ENCODE measurements at regions not wholly inside any gene's neighbourhood (a gene's known extent, or its start where the extent isn't known, plus 50 kb on each side); places are given as distances from the start of the nearest gene placed in this dataset.

- 76 to 85% methylated on average over 5 of the region's 5 CpGs for WGBS, 2 donors
- ATAC-seq (no peak), FAIRE-seq (no peak), DNase-seq (no peak)
- TF ChIP-seq CTCF (IDR thresholded peaks at IDR 0.05): no peak
- Histone ChIP-seq H3K27ac (no peak overlapping the region), H3K36me3 (no peaks in the 10 kb centered on the region), H3K27me3 (no peaks in the 10 kb centered on the region), H3K4me1 (no peaks in the 10 kb centered on the region), H3K4me3 (no peak overlapping the region), H3K9me3 (no peaks in the 10 kb centered on the region)
- intact Hi-C loops (cut with DNase I): no loop called here
These were observed 285.8 kb downstream of the COG6 start for GRCh38 chr13:39941236-39941635.

- intact Hi-C loops (cut with DNase I): no loop called here
- Histone ChIP-seq H3K27ac (no peak overlapping the region), H3K9me3 (no peaks in the 10 kb centered on the region), H3K4me3 (no peak overlapping the region), H3K27me3 (no peaks in the 10 kb centered on the region), H3K4me1 (no peaks in the 10 kb centered on the region), H3K36me3 (no peaks in the 10 kb centered on the region)
- WGBS, 2 donors: 79 to 82% methylated on average over 8 of the region's 8 CpGs
- DNase-seq (no peak), FAIRE-seq (no peak), ATAC-seq (peak in 1 of 4 donors; percentile 11)
- no peak for TF ChIP-seq CTCF (IDR thresholded peaks at IDR 0.05)
These were observed 286.6 kb downstream of the COG6 start for GRCh38 chr13:39941911-39942551.

- FAIRE-seq (no peak), ATAC-seq (peak; percentile 95 to 100 (median 100)), DNase-seq (peak; percentile 55 to 83 (median 76))
- Histone ChIP-seq H3K4me1 (no peaks in the 10 kb centered on the region), H3K9me3 (no peaks in the 10 kb centered on the region), H3K27me3 (no peaks in the 10 kb centered on the region), H3K27ac (no peak overlapping the region), H3K36me3 (no peaks in the 10 kb centered on the region), H3K4me3 (no peak overlapping the region)
- 21 to 28% methylated on average over 12 of the region's 12 CpGs for WGBS, 2 donors
- intact Hi-C loops (cut with DNase I): no loop called here
- TF ChIP-seq CTCF (IDR thresholded peaks at IDR 0.05): peak; percentile 72 to 86 (median 84)
These were observed 287.3 kb downstream of the COG6 start for GRCh38 chr13:39942552-39943273.

- no peak for ATAC-seq
- intact Hi-C loops (cut with DNase I): no loop called here
- H3K36me3 ChIP-seq: no peaks in the 10 kb centered on the region
- FAIRE-seq: no peak
- no peak for TF ChIP-seq CTCF (IDR thresholded peaks at IDR 0.05)
- H3K27me3 ChIP-seq: no peaks in the 10 kb centered on the region
- H3K27ac ChIP-seq: no peak overlapping the region
- WGBS, 2 donors: 53 to 60% methylated on average over 6 of the region's 6 CpGs
- H3K4me1 ChIP-seq: no peaks in the 10 kb centered on the region
- H3K4me3 ChIP-seq: no peak overlapping the region
- no peaks in the 10 kb centered on the region for H3K9me3 ChIP-seq
- no peak for DNase-seq
These were observed 288.2 kb downstream of the COG6 start for GRCh38 chr13:39943711-39944110.

GRCh38 chr13:39945226-39945625 is 289.8 kb downstream of the COG6 start:
- DNase-seq: peak in 1 of 6 donors; percentile 45

More at GRCh38 chr13:39945226-39945625, 289.8 kb downstream of the COG6 start:
- Histone ChIP-seq H3K4me3 (no peak overlapping the region), H3K27ac (no peak overlapping the region), H3K27me3 (no peaks in the 10 kb centered on the region), H3K9me3 (no peaks in the 10 kb centered on the region), H3K36me3 (no peaks in the 10 kb centered on the region), H3K4me1 (no peaks in the 10 kb centered on the region)
- FAIRE-seq: no peak
- no peak for ATAC-seq
- TF ChIP-seq CTCF (IDR thresholded peaks at IDR 0.05): no peak
- WGBS, 2 donors: 56 to 62% methylated on average over 4 of the region's 4 CpGs
- intact Hi-C loops (cut with DNase I): no loop called here

Measured in pancreas (tissue), 10 donors.